Rectal smooth muscle tissue (tissue), 1 donor: ENCODE measurements at regions not wholly inside any gene's neighbourhood (a gene's known extent, or its start where the extent isn't known, plus 50 kb on each side); places are given as distances from the start of the nearest gene placed in this dataset.

Experiments used
- H3K27ac ChIP-seq: one replicate; pipeline ENCODE4 v1.7.0; 2013; ENCODE audit warnings: low read depth, low read length, inconsistent platforms
- H3K27me3 ChIP-seq: one replicate; pipeline ENCODE4 v1.7.0; 2013; ENCODE audit warnings: low read length; ENCODE audit not compliant: control insufficient read depth, insufficient read depth
- H3K36me3 ChIP-seq: one replicate; pipeline ENCODE4 v1.7.0; 2013; ENCODE audit warnings: low read length; ENCODE audit not compliant: control insufficient read depth, insufficient read depth
- H3K4me1 ChIP-seq: one replicate; pipeline ENCODE4 v1.7.0; 2013; ENCODE audit warnings: low read length; ENCODE audit not compliant: control insufficient read depth, insufficient read depth
- H3K4me3 ChIP-seq: one replicate; pipeline ENCODE4 v1.7.0; 2013; ENCODE audit warnings: low read length
- H3K9ac ChIP-seq: one replicate; pipeline ENCODE4 v1.7.0; 2013; ENCODE audit warnings: low read length

- Histone ChIP-seq H3K27ac (no peak overlapping the region), H3K27me3 (no peaks in the 10 kb centered on the region), H3K9ac (no peak overlapping the region)
These were observed 783.2 kb downstream of the RPA4 start for GRCh38 chrX:97666890-97667289.

GRCh38 chrX:97668126-97668525 lies 784.4 kb downstream of the RPA4 start:
- no peak overlapping the region for H3K27ac ChIP-seq
- H3K27me3 ChIP-seq, result no peaks in the 10 kb centered on the region
- no peaks in the 10 kb centered on the region for H3K36me3 ChIP-seq

More at GRCh38 chrX:97666890-97667289, 783.2 kb downstream of the RPA4 start:
- no peak overlapping the region for H3K4me3 ChIP-seq
- H3K36me3 ChIP-seq, result no peaks in the 10 kb centered on the region
- H3K4me1 ChIP-seq, result no peaks in the 10 kb centered on the region

GRCh38 chrX:97672138-97672537 lies 788.4 kb downstream of the RPA4 start:
- Histone ChIP-seq H3K4me1 (no peaks in the 10 kb centered on the region), H3K36me3 (no peaks in the 10 kb centered on the region), H3K27me3 (no peaks in the 10 kb centered on the region), H3K4me3 (no peak overlapping the region), H3K27ac (no peak overlapping the region), H3K9ac (no peak overlapping the region)

More at GRCh38 chrX:97668126-97668525, 784.4 kb downstream of the RPA4 start:
- Histone ChIP-seq H3K9ac (no peak overlapping the region), H3K4me3 (no peak overlapping the region), H3K4me1 (no peaks in the 10 kb centered on the region)

- Histone ChIP-seq H3K27me3 (no peaks in the 10 kb centered on the region), H3K27ac (no peak overlapping the region), H3K4me1 (no peaks in the 10 kb centered on the region), H3K4me3 (no peak overlapping the region), H3K9ac (no peak overlapping the region), H3K36me3 (no peaks in the 10 kb centered on the region)
These were observed 788.9 kb downstream of the RPA4 start for GRCh38 chrX:97672608-97673007.

- Histone ChIP-seq H3K27ac (no peak overlapping the region), H3K36me3 (no peaks in the 10 kb centered on the region), H3K9ac (no peak overlapping the region), H3K4me3 (no peak overlapping the region), H3K4me1 (no peaks in the 10 kb centered on the region), H3K27me3 (no peaks in the 10 kb centered on the region)
These were observed 789.4 kb downstream of the RPA4 start for GRCh38 chrX:97673135-97673534.

- H3K36me3 ChIP-seq, result no peaks in the 10 kb centered on the region
- H3K27me3 ChIP-seq, result no peaks in the 10 kb centered on the region
- no peak overlapping the region for H3K9ac ChIP-seq
- no peak overlapping the region for H3K27ac ChIP-seq
- no peaks in the 10 kb centered on the region for H3K4me1 ChIP-seq
- no peak overlapping the region for H3K4me3 ChIP-seq
These were observed 799.5 kb downstream of the RPA4 start for GRCh38 chrX:97682991-97683840.

GRCh38 chrX:97685753-97686152 lies 802.0 kb downstream of the RPA4 start:
- Histone ChIP-seq H3K27ac (no peak overlapping the region), H3K9ac (no peak overlapping the region), H3K27me3 (no peaks in the 10 kb centered on the region), H3K36me3 (no peaks in the 10 kb centered on the region), H3K4me1 (no peaks in the 10 kb centered on the region), H3K4me3 (no peak overlapping the region)

- H3K36me3 ChIP-seq, result no peaks in the 10 kb centered on the region
- H3K27me3 ChIP-seq, result no peaks in the 10 kb centered on the region
- H3K4me1 ChIP-seq, result no peaks in the 10 kb centered on the region
- H3K27ac ChIP-seq, result no peak overlapping the region
- H3K4me3 ChIP-seq, result no peak overlapping the region
- no peak overlapping the region for H3K9ac ChIP-seq
These were observed 808.3 kb downstream of the RPA4 start for GRCh38 chrX:97691901-97692455.

- Histone ChIP-seq H3K27me3 (no peaks in the 10 kb centered on the region), H3K9ac (no peak overlapping the region), H3K4me3 (no peak overlapping the region), H3K36me3 (no peaks in the 10 kb centered on the region), H3K27ac (no peak overlapping the region), H3K4me1 (no peaks in the 10 kb centered on the region)
These were observed 808.9 kb downstream of the RPA4 start for GRCh38 chrX:97692575-97692974.

GRCh38 chrX:97700547-97700946 lies 816.8 kb downstream of the RPA4 start:
- Histone ChIP-seq H3K36me3 (no peaks in the 10 kb centered on the region), H3K27ac (no peak overlapping the region), H3K4me1 (no peaks in the 10 kb centered on the region), H3K9ac (no peak overlapping the region), H3K4me3 (no peak overlapping the region), H3K27me3 (no peaks in the 10 kb centered on the region)

- no peak overlapping the region for H3K27ac ChIP-seq
- no peaks in the 10 kb centered on the region for H3K36me3 ChIP-seq
These were observed 820.8 kb downstream of the RPA4 start for GRCh38 chrX:97704474-97704873.

GRCh38 chrX:97704881-97705280 lies 821.2 kb downstream of the RPA4 start:
- Histone ChIP-seq H3K4me1 (no peaks in the 10 kb centered on the region), H3K4me3 (no peak overlapping the region), H3K27ac (no peak overlapping the region), H3K36me3 (no peaks in the 10 kb centered on the region), H3K9ac (no peak overlapping the region), H3K27me3 (no peaks in the 10 kb centered on the region)

More at GRCh38 chrX:97704474-97704873, 820.8 kb downstream of the RPA4 start:
- Histone ChIP-seq H3K27me3 (no peaks in the 10 kb centered on the region), H3K4me1 (no peaks in the 10 kb centered on the region), H3K9ac (no peak overlapping the region), H3K4me3 (no peak overlapping the region)

- no peak overlapping the region for H3K27ac ChIP-seq
- no peaks in the 10 kb centered on the region for H3K4me1 ChIP-seq
- H3K9ac ChIP-seq, result no peak overlapping the region
These were observed 822.2 kb downstream of the RPA4 start for GRCh38 chrX:97705936-97706335.

More at GRCh38 chrX:97705936-97706335, 822.2 kb downstream of the RPA4 start:
- Histone ChIP-seq H3K27me3 (no peaks in the 10 kb centered on the region), H3K36me3 (no peaks in the 10 kb centered on the region), H3K4me3 (no peak overlapping the region)
